B cell (primary cell): ENCODE measurements at regions not wholly inside any gene's neighbourhood (a gene's known extent, or its start where the extent isn't known, plus 50 kb on each side); places are given as distances from the start of the nearest gene placed in this dataset.

Experiments
- ATAC-seq: fragments of 200-7000 bp; cut with Tn5 transposase; one replicate; pipeline ENCODE4 v1.10.0; 2021; ENCODE audit warnings: low read depth, mild to moderate bottlenecking, moderate number of reproducible peaks, moderate library complexity
- CTCF ChIA-PET: fragments of 350-600 bp; sonication (Branson Sonifier 250); formaldehyde crosslinking; loops from one replicate; lab custom pipeline; 2021; ENCODE audit warnings: antibody characterized with exemption, inconsistent platforms; lab: Charles Lee
- POLR2A ChIA-PET: fragments of 350-600 bp; sonication (Branson Sonifier 250); formaldehyde crosslinking; loops from one replicate; lab custom pipeline; 2021; ENCODE audit warnings: antibody characterized with exemption; lab: Charles Lee
- DNase-seq: peaks from one replicate; pipeline ENCODE4 v3.0.0; 2013
- H2AFZ ChIP-seq: 2 replicates; pipeline ENCODE4 v1.6.1; 2012; ENCODE audit warnings: mild to moderate bottlenecking, low read depth, low read length; ENCODE audit not compliant: insufficient read depth, poor library complexity, severe bottlenecking
- H3K27ac ChIP-seq, 2 donors: 1 replicate in 1 of 2; 2 replicates in 1 of 2; pipeline ENCODE4 v1.5.1; 2012 to 2013; ENCODE audit warnings: low read length in 2 of 2, mild to moderate bottlenecking in 2 of 2, moderate library complexity in 1 of 2
- H3K27me3 ChIP-seq, 4 experiments: fragments of 200-600 bp in 1 of 4; sonication (generic) in 1 of 4; replicated peaks in 1 of 4; 1 replicate in 2 of 4; 2 replicates in 2 of 4; pipeline versions ENCODE4 v1.6.1 to v1.7.0; 2013 to 2016; ENCODE audit warnings: low read length in 3 of 4, mild to moderate bottlenecking in 2 of 4, mixed read lengths in 1 of 4, moderate library complexity in 1 of 4; ENCODE audit not compliant: insufficient read depth in 4 of 4, control insufficient read depth in 3 of 4; ENCODE audit errors: control extremely low read depth in 1 of 4
- H3K36me3 ChIP-seq, 2 experiments: replicated peaks in 1 of 2; 1 replicate in 1 of 2; 2 replicates in 1 of 2; pipeline versions ENCODE4 v1.6.1 to v1.7.1; 2013; ENCODE audit warnings: low read length in 1 of 2; ENCODE audit not compliant: insufficient read depth in 2 of 2, control insufficient read depth in 1 of 2; ENCODE audit errors: control extremely low read depth in 1 of 2, extremely low read depth in 1 of 2
- H3K4me1 ChIP-seq, 2 donors: fragments of 200-600 bp in 1 of 2; sonication (generic) in 1 of 2; 1 replicate in 1 of 2; 2 replicates in 1 of 2; pipeline versions ENCODE4 v1.5.1 to v1.6.1; 2013 to 2017; ENCODE audit warnings: low read length in 2 of 2; ENCODE audit not compliant: control insufficient read depth in 2 of 2, insufficient read depth in 2 of 2
- H3K4me2 ChIP-seq: replicated peaks from 2 replicates; pipeline ENCODE3; 2012; ENCODE audit warnings: mild to moderate bottlenecking, low read depth, low read length; ENCODE audit not compliant: poor library complexity, severe bottlenecking
- H3K4me3 ChIP-seq, 5 experiments: fragments of 200-600 bp in 1 of 5; sonication (generic) in 1 of 5; 1 replicate in 3 of 5; 2 replicates in 2 of 5; pipeline versions ENCODE4 v1.5.1 to v1.7.0; 2011 to 2016; ENCODE audit warnings: low read length in 4 of 5, mild to moderate bottlenecking in 4 of 5, low read depth in 2 of 5, control low read depth in 1 of 5, moderate library complexity in 1 of 5; ENCODE audit not compliant: insufficient read depth in 1 of 5; ENCODE audit errors: control extremely low read depth in 1 of 5, extremely low read depth in 1 of 5
- H3K79me2 ChIP-seq: fragments of 200-600 bp; sonication (generic); one replicate; pipeline ENCODE4 v1.6.0; 2016; ENCODE audit warnings: low read length; ENCODE audit not compliant: control insufficient read depth, insufficient read depth
- H3K9ac ChIP-seq: fragments of 200-600 bp; sonication (generic); 2 replicates; pipeline ENCODE4 v1.6.1; 2017; ENCODE audit warnings: mild to moderate bottlenecking, low read length, moderate library complexity
- H3K9me3 ChIP-seq, 3 donors: one replicate each; pipeline versions ENCODE4 v1.6.1 to v1.7.1; 2013; ENCODE audit warnings: low read length in 2 of 3; ENCODE audit not compliant: control insufficient read depth in 2 of 3, insufficient read depth in 1 of 3; ENCODE audit errors: control extremely low read depth in 1 of 3
- H4K20me1 ChIP-seq: 2 replicates; pipeline ENCODE4 v1.6.0; 2012; ENCODE audit warnings: mild to moderate bottlenecking, low read length; ENCODE audit not compliant: insufficient read depth, control insufficient read depth, poor library complexity, severe bottlenecking
- H3K27ac Mint-ChIP-seq: one replicate; pipeline ENCODE4 v1.8.0; 2021; ENCODE audit warnings: mixed read lengths
- H3K27me3 Mint-ChIP-seq: one replicate; pipeline ENCODE4 v1.8.0; 2021; ENCODE audit warnings: mixed read lengths
- H3K4me1 Mint-ChIP-seq: one replicate; pipeline ENCODE4 v1.8.0; 2021; ENCODE audit warnings: mixed read lengths
- H3K4me3 Mint-ChIP-seq: one replicate; pipeline ENCODE4 v1.8.0; 2021; ENCODE audit warnings: mixed read lengths
- H3K9me3 Mint-ChIP-seq: one replicate; pipeline ENCODE4 v1.8.0; 2022; ENCODE audit warnings: mixed read lengths; ENCODE audit not compliant: insufficient read depth
- CTCF ChIP-seq: fragments of 200-600 bp; IDR thresholded peaks from one replicate; pipeline ENCODE4 v1.8.0; 2022; ENCODE audit warnings: antibody characterized with exemption, mild to moderate bottlenecking
- EZH2 ChIP-seq: IDR thresholded peaks from 2 replicates; pipeline ENCODE4 v1.6.1; 2012; ENCODE audit warnings: borderline replicate concordance, low read depth, mild to moderate bottlenecking, moderate library complexity, low read length; ENCODE audit not compliant: insufficient read depth, poor library complexity, severe bottlenecking
- WGBS: methylation state at CpG from one replicate; pipeline ENCODE4 v1.1.5; 2013; ENCODE audit warnings: missing lambda C conversion rate; ENCODE audit not compliant: insufficient coverage; 5-methylcytosine and 5-hydroxymethylcytosine counted together
- intact Hi-C: fragments of 100-400 bp; cut with micrococcal nuclease; formaldehyde crosslinking; loops from one replicate; pipeline ENCODE4 v1.10.0; 2022

GRCh38 chr15:66921319-66921915, 144.0 kb upstream of the SMAD3 start:
- Histone ChIP-seq H3K4me3 (no peak overlapping the region), H3K27ac (no peak overlapping the region), H3K27me3 (peaks cover 0 to 6% (median 0%) of the 10 kb centered on the region in 4 experiments), H3K4me2 (peak overlapping the region; percentile 20), H3K9ac (no peak overlapping the region), H3K9me3 (peaks cover 6 to 21% (median 20%) of the 10 kb centered on the region in 3 donors), H3K36me3 (no peaks in the 10 kb centered on the region), H3K4me1 (peaks cover 6 to 10% of the 10 kb centered on the region in 2 donors), H2AFZ (no peak overlapping the region), H4K20me1 (no peaks in the 10 kb centered on the region), H3K79me2 (no peaks in the 10 kb centered on the region)
- TF ChIP-seq CTCF: no peak
- TF ChIP-seq EZH2: no peak
- WGBS: 9% methylated on average over 6 of the region's 6 CpGs
- Mint-ChIP-seq H3K4me3 (no peak overlapping the region), H3K27me3 (peaks cover 26% of the 10 kb centered on the region), H3K9me3 (peaks cover 18% of the 10 kb centered on the region), H3K4me1 (peaks cover 7% of the 10 kb centered on the region), H3K27ac (no peak overlapping the region)
- ATAC-seq (no peak), DNase-seq (peak; percentile 34)
- ChIA-PET CTCF (interaction anchor here (1.1 to 1.3 kb wide), 2 partner anchors 25 to 303 kb away, joined by 3 to 5 read pairs; no protein-coding TSS in a partner anchor), POLR2A (no interaction called here)
- intact Hi-C loops: no loop called here

GRCh38 chr15:66922608-66923007, 142.8 kb upstream of the SMAD3 start:
- ATAC-seq (no peak), DNase-seq (no peak)
- ChIA-PET CTCF (interaction anchor here (1.1 kb wide), 1 partner anchor 302 kb away, joined by 3 read pairs; no protein-coding TSS in a partner anchor), POLR2A (no interaction called here)
- Histone ChIP-seq H3K9me3 (peaks cover 6 to 21% (median 20%) of the 10 kb centered on the region in 3 donors), H3K79me2 (no peaks in the 10 kb centered on the region), H3K4me3 (no peak overlapping the region), H3K36me3 (no peaks in the 10 kb centered on the region), H2AFZ (no peak overlapping the region), H3K27ac (no peak overlapping the region), H4K20me1 (no peaks in the 10 kb centered on the region), H3K4me1 (peaks cover 6 to 10% of the 10 kb centered on the region in 2 donors), H3K4me2 (no peak overlapping the region), H3K27me3 (peaks cover 0 to 6% (median 0%) of the 10 kb centered on the region in 4 experiments), H3K9ac (no peak overlapping the region)
- Mint-ChIP-seq H3K4me1 (peaks cover 7% of the 10 kb centered on the region), H3K27me3 (peaks cover 26% of the 10 kb centered on the region), H3K27ac (no peak overlapping the region), H3K9me3 (peaks cover 14% of the 10 kb centered on the region), H3K4me3 (no peak overlapping the region)
- intact Hi-C loops: no loop called here
- no peak for TF ChIP-seq CTCF
- TF ChIP-seq EZH2: no peak
- 52% methylated on average over 2 of the region's 3 CpGs for WGBS
